ENCODE measurements at regions not wholly inside any gene's neighbourhood (a gene's known extent, or its start where the extent isn't known, plus 50 kb on each side); places are given as distances from the start of the nearest gene placed in this dataset.
"Not testable (repeated sequence)": the region's sequence is repeated elsewhere in the genome, so short reads cannot be mapped to it uniquely, and the experiment has no call there.

DNA sequence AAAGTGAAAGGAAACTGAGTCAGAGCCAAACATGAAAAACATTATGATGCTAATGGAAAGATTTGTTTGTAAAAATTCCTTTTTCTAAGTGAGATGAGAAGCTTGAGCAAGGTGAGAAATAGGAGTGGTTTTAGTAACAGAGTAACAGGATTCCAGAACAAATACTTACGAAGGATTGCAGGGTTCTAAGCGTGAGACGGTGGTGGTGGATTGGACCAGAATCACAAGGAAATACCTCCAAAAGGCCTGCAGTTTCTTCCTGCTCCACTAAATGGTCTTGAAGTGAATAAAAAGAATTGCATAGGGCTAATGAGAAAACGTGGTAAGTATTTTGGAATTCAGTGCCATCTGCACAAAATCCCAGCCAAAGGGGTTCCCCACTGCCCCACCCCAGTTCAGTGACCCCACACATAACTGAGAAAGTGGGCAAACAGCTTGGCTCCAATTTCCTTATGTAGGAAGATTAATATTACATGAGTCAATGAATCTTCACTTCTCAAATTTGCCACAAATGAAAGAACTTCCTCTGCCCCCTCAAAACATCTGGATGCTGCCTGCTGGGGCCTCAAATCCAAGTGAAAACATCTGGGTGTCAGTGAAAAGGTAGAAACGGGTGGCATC lies 283.8 kb upstream of the NR2F2 start:
- DNase-seq (ENCODE audit: extremely low read depth in 1 of 2, low read depth in 1 of 2), result no peak

DNA sequence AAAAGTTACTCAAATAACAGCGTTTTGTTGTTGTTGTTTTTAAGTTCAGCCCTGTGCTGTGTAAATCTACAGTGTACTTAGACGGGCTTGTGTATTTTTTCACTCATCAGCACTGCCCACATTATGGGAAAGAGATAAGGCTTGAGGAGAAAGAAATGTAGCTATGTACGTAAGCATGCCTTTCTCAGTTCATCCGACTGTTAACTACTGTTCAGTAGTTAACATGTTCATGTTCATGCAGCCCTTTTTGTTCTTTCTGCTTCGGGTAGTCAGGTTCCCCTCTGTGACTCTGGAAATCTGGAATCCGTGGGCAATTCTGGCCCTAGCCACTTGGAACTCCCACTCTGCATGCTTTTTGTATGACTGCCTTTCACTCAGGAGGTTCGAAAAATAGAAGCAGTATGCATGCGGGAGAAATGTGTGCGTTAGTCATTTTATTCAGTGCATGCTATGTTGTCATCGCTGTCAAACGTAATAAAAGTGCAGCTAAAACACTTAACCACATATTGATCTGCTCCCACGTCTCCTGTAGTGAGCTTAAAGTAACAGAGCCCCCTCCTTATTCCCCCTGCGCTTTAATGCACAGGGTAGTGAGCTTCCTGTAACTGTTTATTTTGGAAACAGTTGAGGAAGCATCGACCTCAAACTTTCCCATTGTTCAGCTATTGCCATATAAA lies 283.1 kb upstream of the NR2F2 start:
- DNase-seq (ENCODE audit: extremely low read depth in 1 of 2, low read depth in 1 of 2), result no peak

DNA sequence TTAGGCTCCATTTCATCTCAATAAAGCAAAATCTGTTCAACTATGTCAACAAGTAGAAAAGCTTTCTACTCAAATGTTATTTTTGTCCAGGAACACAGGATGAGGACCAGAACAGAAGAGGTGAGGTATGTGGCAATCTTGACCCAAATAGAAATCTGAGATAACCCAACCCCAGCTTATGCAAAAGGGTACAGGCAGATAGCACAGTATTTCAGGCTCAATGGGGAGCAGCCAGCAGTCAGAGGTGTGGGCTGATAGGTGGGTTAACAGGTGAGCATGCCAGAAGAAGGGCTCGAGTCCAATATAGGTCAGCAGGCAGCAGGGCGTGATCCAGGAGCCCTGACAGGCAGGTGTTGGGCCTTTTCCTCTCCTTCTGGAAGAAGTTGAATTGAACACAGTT lies 281.2 kb upstream of the NR2F2 start:
- no peak for DNase-seq (ENCODE audit: extremely low read depth in 1 of 2, low read depth in 1 of 2)

DNA sequence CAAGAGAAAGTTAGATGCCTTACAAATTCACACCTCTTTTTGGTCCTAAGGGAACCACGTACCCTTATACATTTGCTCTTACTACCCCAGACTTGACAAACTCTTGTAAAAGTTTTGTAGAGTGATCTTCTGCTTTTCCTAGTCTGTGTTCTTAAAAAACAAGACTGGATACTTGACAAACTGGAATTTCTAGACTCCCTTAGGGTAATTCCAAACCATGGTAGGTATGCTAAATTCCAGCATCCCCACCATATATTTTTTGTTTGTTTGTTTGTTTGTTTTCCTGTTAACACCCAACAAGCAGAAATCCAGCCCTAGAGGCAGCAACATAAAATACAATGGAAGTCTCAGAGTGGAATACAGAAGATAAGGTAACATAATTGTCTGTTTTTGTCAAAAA lies 280.7 kb upstream of the NR2F2 start:
- no peak for DNase-seq (ENCODE audit: extremely low read depth in 1 of 2, low read depth in 1 of 2)

DNA sequence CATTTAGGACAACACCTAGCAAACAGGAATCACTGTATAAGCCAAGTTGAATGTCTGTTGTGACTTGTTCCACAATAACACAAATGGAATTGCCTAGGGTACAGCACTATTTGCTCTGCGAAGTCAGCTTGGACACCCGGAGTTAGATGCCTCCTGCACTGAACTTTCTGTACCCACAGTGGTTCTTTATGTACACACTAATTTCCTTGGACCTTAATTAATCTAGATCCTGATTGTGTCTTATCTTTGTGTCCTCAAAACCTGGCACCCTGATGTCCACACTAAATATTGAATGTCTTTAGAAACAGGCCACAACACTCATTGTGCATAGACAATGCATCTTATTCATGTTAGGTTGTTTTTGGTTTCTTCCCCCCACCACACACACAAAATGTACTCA lies 278.9 kb upstream of the NR2F2 start:
- DNase-seq (ENCODE audit: extremely low read depth in 1 of 2, low read depth in 1 of 2), result no peak

DNA sequence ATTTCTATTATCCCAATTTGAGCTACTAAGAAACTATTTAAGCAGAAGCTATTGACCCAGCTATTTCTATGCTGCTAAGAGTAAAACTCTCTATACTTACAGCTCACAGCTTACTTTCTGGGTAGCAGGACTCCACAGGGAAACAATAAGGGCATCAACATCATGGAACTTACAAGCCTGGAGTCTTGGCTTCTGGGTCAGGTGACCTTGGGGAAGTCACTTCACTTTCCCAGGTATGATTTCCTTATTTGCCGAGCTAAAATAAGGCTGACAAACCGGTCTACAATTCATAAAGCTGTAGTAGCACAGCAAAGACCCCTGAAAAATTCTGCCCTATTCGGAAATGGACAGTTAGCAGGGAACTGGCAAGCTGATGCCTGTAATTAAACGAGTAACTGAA lies 278.3 kb upstream of the NR2F2 start:
- no peak for DNase-seq (ENCODE audit: extremely low read depth in 1 of 2, low read depth in 1 of 2)

DNA sequence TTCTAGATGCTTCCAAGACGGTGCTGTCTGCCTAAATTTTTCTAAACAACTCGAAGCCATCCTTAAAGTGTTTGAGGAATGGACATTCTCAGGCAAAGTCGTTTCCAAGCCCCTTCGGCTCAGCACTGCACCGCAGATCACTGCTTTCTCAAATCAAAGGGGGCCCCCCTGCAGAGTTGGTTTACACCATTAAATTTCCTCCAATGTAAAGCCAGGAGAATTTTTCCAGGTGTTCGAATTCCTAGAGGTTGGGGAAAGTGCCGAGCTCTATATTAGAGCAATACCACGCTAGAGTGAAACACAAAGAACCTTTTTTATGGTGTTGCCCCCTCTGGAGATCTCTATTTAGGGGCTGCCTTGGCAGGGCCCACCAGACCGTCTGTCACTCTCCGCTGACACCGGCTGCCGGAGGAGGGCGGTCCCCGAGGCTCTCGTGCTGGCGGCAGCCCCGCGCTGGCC lies 277.9 kb upstream of the NR2F2 start:
- DNase-seq (ENCODE audit: extremely low read depth in 1 of 2, low read depth in 1 of 2), result no peak

DNA sequence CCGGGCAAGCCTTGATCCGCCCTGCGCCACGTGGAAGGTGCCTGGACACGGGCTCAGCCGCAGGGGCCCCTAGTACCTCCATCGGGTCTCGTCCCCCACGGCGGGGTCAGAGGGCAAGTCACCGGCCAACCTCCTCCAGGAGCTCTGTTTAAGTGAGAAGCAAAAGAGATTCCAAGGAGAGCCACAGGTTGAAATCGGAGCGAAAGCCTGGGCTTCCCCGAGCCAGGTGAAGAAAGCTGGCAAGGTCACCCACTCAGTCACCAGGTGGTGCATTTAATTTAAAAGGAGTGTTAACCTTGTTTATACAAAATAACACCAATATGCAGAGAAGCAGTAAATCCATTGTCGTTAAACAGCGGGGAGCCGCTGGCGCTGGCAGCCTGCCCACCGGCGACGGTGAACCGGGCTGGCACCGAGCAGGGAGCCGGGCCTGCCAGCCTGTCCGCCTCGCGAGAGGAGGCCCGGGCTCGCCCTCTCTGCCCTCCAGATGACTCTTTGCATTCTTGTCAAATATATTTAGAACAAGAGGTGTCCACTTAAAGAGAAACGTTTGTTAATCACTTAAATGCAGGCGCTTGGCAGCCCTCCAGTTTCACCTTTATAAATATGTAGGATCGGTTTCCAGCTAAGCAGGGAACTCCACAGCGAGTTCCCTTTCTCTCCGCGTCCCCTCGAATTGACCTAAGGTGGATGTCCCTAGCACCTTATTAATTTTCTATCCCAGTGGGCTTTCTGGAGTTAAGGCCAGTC lies 277.3 kb upstream of the NR2F2 start:
- DNase-seq (ENCODE audit: extremely low read depth in 1 of 2, low read depth in 1 of 2), result no peak

DNA sequence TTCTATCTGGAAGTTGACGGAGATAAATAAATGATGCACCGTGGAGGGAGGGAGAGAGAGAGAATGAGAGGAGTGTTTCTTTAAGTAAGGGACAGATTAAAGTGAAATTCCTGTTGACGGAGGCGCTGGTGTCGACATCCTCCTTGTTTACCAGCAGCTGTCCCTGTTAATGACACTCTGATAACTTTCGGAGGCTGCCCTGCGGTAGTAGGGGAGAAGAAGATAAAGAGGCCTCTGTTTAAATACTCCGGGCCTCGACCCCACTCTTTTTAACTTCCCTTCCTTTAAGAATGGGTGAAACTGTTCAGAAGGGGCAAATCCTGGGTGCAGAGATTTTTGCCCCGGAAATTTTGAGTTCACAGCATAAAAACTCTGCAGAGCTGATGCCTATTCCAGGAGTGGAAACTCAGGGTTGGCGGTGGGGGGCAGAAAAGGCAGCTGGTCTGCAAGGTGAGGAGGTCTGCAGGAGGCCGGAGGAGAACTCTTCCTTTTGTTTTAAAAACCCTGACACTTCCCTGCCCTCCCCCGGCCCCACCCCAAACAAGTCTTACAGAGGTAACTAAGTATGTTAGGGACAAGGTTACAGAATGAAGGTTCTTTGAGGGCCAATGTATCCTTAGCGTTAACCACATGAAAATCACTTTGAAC lies 276.6 kb upstream of the NR2F2 start:
- no peak for DNase-seq (ENCODE audit: extremely low read depth in 1 of 2, low read depth in 1 of 2)

DNA sequence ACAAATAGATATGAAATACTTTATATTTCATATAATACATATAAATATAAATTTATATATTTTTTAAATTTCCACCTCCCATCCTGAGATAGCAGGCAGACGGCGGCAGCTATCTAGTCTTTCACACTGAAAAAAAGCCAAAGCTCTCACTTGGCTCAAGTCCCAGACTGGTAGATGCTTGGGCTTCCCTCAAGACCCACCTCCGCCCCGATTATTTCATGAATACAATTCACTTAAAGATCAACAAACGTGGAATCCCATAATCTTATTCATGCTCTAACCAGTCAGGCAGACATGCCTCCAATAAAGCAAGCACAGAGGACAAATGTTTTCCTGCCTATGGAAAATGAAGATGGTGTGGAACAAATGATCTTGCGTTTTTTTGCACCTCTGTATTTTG lies 275.9 kb upstream of the NR2F2 start:
- DNase-seq (ENCODE audit: extremely low read depth in 1 of 2, low read depth in 1 of 2), result no peak

DNA sequence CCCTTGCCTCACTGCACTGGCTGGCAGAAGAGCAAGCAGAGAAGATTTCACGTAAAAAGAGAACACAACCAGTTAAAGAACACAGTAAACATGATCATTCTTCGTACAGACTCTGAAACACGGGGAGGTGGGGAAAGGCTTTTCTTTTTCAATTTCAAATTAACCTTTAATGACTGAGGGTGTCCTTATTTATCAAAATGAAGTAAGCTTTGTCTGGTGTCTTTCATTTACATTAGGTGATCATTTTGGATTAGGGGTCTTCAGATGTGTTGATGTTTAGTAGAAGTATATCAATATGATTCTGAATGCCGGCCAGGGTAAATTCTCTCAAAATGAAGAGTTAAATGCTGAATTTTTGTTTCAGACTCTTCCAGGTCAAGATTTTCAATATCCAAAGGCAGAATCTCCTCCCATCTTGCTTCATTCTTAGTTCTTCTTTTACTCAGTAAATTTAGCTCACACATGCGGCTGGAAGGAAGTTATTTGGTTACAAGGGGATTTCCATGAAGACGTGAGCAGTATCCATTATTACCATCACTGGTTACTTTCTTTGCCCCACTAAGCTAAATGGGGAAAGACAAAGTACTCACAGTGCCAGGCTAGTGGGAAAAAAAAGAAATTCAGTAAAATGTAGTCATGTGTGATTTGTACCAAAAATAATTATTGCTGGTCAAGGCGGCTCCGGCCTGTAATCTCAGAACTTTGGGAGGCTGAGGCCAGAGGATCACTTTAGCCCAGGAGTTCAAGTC lies 272.2 kb upstream of the NR2F2 start:
- no peak for DNase-seq (ENCODE audit: extremely low read depth in 1 of 2, low read depth in 1 of 2)

DNA sequence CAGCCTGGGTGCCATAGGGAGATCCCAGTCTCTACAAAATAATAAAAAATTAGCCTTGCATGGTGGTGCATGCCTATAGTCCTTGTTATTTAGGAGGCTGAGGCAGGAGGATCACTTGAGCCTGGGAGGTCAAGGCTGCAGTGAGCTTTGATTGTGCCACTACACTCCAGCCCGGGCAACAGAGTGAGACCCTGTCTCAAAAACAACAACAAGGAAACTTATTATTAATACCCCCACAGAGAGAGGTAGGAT lies 271.7 kb upstream of the NR2F2 start:
- not testable (repeated sequence) for DNase-seq (ENCODE audit: extremely low read depth in 1 of 2, low read depth in 1 of 2)

DNA sequence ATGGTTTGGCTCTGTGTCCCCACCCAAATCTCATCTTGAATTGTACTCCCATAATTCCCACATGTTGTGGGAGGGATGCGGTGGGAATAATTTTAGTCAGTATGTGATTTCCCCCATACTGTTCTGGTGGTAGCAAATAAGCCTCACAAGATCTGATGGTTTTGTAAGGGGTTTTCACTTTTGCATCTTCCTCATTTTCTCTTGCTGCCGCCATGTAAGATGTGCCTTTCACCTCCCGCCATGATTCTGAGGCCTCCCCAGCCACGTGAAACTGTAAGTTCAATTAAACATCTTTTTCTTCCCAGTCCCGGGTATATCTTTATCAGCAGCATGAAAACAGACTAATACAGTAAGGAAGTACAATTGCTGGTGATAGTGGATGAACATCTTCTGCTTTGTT lies 269.9 kb upstream of the NR2F2 start:
- not testable (repeated sequence) for DNase-seq (ENCODE audit: extremely low read depth in 1 of 2, low read depth in 1 of 2)

DNA sequence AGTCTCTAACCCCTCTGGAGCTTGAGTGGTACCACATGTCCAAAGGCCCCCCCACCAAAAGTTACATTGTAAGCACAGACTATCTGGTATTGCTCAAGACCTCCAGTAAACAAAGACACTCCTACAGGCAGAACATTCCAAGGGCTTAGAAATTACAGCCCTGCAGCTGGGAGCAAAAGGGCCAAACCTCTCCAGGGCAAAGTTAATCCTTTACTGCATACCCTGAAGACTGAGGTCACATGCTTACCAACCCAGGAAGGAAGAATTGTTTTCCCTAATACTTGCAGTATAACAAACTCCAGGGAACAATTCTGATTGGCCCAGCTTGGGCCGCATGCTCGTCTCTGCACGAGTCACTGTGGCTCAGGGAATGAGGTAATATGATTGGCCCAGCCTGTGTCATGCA lies 266.1 kb upstream of the NR2F2 start:
- no peak for DNase-seq (ENCODE audit: extremely low read depth in 1 of 2, low read depth in 1 of 2)

DNA sequence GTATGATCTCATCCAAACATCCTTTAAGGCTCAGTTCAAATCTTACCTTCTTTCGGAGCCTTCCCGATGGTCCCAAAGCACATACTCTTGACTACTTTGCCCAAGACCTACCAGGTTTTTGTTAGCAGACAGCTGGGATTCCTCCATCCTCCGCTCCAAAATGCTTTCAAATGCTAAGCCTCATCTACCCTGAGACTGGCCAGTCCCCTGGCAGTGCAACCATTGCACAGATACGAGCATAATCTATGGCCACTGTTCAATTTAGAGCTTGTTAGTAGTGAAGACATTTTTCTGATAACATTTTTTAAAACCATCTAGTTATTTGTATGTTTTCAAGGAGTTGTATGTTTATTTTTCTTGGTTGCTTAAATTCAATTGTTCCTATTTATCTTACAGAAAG lies 264.4 kb upstream of the NR2F2 start:
- DNase-seq (ENCODE audit: extremely low read depth in 1 of 2, low read depth in 1 of 2), result no peak

DNA sequence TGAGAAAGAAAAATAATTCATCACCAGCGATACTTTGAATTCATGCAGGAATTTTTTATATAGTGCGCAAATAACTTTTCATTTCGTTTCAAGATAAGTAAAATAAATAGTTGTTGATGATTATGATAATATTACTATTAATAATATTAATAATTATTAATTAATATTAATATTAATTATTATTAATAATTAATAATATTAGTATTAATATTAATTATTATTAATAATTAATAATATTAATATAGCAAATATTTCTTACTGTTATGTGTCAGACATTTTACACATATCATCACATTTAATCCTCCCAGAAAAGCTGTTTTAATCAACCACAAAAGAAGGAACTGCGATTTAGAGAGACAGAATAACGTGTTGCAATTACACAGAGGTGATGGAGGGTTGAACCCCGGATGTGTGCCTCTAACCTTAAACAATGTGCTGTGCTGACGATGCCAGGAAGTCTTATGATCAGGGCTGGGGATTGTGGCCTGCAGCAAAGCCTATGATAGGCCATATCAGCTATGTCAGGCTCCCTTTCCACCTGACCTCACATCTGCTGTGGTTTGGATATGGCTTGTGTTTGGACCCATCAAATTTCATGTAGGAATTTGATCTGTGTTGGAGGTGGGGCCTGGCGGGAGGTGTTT lies 263.5 kb upstream of the NR2F2 start:
- DNase-seq (ENCODE audit: extremely low read depth in 1 of 2, low read depth in 1 of 2), result no peak

DNA sequence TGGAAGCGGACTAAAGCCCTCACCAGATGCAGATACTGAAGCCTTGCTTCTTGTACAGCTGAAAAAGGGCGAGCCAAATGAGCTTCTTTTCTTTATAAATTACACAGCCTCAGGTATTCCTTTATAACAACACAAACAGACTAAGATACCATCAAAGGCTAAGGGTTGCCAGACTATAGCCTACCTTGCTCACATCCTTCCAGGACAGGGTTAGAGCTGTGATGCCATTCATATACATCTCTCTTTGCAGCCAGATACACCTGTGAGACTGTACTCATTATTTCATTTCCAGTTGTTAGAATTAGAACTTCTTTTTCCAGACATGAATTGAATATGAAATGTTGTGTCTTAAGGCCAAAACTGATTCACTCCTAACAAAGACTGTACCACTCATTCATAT lies 262.8 kb upstream of the NR2F2 start:
- DNase-seq (ENCODE audit: extremely low read depth in 1 of 2, low read depth in 1 of 2), result no peak

DNA sequence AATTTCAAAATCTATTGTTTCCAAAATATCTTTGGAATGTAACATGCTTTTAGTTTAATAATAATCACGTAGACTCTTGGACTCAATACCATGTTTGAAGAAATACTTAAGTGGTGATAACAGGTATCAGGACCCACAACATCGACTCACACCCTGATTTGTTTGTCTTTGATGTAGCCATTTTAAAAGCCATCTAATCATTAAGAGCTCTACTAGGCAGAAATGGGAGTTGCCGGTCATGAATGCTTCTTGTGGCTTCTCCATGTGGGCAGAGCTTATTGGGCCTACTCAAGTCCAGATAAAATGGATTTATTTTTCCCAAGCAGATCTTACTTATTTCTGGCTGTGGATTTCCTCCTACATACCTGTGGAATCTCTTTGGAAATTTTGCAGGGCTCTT lies 261.6 kb upstream of the NR2F2 start:
- DNase-seq (ENCODE audit: extremely low read depth in 1 of 2, low read depth in 1 of 2), result no peak

DNA sequence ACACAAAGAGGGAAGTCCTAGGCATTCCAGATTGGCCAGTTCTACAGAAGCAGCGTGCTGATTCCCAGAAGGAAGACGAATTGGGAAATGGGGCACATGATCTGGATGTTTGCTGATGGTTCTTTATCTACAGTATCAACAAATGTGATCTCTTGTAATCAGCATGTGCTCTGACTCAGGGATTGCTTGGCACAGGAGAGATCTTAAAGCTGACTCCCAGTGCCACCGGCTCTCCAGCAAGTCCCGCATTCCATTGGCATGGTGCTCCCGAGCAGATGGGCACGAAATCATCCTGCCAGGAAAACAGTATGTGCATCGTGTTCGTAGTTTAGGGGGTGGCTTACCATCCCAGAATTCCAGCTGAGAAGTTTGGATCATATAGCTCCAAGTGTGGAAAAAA lies 259.9 kb upstream of the NR2F2 start:
- no peak for DNase-seq (ENCODE audit: extremely low read depth in 1 of 2, low read depth in 1 of 2)

DNA sequence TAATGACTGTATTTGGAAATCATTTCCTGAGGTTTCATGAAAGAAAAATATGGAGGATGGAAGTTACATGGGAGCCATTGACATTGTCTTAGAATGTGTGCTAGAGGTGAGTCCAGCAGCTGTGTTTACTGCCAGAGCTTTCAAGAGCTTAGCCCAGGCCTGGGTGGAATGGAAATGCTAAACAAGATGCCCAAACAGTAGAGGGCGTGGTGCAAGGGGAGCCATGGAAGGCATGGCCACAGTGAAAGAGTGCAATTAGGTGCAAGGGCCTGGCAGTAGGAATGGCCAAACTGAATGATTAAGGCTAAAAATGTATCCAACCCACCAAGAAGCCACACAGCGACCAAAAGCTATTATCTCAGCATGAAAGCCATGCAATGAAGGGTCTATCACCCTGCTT lies 257.7 kb upstream of the NR2F2 start:
- DNase-seq (ENCODE audit: extremely low read depth in 1 of 2, low read depth in 1 of 2), result no peak

DNA sequence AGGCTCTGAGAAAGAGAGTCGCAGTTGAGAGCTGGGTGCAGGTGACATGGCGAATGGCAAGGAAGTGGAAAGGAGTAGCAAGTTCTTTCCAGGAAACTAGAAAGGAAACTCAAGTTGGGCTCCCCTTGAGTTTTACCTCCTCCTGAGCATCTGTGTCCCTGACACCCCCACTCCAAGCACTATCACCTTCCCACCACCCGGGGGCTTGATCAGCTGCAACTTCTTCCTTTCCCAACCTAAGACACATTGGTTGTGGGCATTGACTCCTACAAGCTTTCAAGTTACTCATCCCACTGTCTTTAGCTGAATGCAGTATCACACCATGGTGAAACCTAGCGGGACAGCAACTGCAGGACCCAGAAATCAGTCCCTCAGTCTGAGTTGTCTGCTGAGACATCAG lies 256.6 kb upstream of the NR2F2 start:
- no peak for DNase-seq (ENCODE audit: extremely low read depth in 1 of 2, low read depth in 1 of 2)
